ELR (cell line): ENCODE measurements at regions not wholly inside any gene's neighbourhood (a gene's known extent, or its start where the extent isn't known, plus 50 kb on each side); places are given as distances from the start of the nearest gene placed in this dataset.
"Not testable (repeated sequence)": the region's sequence is repeated elsewhere in the genome, so short reads cannot be mapped to it uniquely, and the experiment has no call there.

Source experiments
- DNase-seq: peaks from one replicate; pipeline ENCODE4 v3.0.0-alpha.2; 2015; ENCODE audit warnings: low read depth

DNA sequence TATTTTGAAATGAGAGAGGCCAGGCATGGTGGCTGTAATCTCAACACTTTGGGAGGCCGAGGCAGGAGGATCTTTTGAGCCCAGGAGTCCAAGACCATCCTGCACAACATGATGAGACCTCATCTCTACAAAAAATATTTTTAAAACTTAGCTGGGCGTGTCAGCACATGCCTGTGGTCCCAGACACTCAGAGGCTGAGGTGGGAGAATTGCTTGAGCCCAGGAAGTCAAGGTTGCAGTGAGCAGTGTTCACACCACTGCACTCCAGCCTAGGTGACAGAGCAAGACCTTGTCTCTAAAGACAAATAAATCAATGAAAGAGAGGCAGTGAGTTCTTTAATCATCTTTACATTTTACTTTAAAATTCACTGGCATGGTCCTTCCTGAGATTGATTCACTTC lies 124.5 kb downstream of the DUSP6 start:
- no peak for DNase-seq

DNA sequence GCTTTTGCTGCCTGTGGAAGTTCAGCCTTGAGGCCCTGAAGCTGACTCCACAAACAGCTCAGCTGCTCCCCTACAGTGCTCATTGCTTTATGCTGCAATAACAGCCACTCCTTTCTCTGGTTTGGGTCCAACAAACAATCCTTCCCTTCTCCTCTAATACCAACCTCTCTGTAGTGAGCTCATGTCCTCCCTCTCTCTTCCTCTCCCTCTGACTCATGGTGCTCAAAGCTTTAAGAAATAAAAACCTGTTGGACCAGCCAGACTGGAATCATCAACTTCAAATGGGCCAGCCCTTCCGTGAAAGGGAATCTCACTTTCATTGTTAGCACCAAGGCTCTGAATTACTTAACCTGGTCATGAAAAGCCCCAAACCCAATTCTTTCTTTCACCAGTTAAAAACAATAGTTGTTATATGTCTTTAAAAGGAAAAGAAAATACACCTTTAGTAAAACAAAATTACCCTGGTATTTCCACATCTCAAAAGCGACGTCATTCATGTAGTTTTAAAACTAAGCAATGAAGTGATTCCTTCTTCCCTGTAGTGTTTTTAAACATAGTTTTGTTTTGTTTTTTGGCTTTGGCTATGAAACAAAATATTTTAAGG lies 126.4 kb downstream of the DUSP6 start:
- peak; percentile 95 for DNase-seq

- peak; percentile 92 for DNase-seq
Measured at GRCh38 chr12:89225401-89225800, 126.9 kb downstream of the DUSP6 start.

DNA sequence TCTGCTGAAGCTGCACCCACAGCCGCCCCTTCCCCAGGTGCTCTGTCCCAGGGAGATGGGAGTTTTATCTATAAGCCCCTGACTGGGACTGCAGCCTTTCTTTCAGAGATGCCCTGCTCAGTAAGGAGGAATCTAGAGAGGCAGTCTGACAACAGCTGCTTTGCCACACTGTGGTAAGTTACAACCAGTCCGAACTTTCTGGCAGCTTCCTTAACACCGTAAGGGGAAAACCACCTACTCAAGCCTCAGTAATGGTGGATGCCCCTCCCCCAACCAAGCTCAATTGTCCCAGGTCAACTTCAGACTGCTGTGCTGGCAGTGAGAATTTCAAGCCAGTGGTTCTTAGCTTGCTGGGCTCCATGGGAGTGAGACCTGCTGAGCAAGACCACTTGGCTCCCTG lies 129.7 kb downstream of the DUSP6 start:
- DNase-seq: not testable (repeated sequence)

DNA sequence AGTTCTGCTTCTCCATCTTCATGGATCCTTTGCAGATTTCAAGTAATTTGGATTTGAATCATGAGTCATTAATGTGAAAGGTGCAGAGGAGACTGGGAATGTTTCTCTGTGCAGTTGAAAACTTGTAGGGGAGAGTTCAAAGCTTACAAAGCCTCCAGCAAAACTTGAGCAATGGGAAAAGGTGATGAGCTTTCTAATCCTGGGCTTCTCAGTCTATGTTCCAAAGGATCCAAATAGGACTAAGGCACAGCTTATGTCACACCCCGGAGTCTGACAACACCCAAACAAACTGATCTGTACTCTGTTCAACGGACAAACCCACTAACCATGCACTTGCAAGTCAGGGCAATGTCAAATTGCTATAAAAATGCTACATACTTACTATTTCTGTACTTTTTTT lies 134.8 kb downstream of the DUSP6 start:
- no peak for DNase-seq

- no peak for DNase-seq
Measured at GRCh38 chr12:89216211-89216952, 135.9 kb downstream of the DUSP6 start.

DNA sequence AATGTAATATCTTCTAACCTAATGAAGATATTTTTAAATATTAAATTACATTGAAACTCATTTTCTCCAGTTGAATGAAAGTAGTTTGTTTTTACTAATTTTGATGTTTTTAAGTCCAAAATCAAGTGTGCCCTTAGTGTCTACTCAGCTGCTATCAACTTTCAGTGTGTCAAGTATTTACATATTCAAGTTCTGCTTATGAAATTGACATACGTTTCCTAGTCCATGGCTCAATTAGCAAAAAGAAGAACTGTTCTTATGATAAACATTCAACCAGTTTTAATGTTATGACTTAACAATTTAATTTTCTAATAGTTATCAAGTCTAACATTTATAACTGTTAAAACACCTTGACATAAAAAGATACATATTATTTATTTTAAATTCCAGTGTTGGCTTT lies 137.1 kb downstream of the DUSP6 start:
- DNase-seq: no peak

GRCh38 chr12:89213747-89214146 lies 138.6 kb downstream of the DUSP6 start:
- no peak for DNase-seq

DNA sequence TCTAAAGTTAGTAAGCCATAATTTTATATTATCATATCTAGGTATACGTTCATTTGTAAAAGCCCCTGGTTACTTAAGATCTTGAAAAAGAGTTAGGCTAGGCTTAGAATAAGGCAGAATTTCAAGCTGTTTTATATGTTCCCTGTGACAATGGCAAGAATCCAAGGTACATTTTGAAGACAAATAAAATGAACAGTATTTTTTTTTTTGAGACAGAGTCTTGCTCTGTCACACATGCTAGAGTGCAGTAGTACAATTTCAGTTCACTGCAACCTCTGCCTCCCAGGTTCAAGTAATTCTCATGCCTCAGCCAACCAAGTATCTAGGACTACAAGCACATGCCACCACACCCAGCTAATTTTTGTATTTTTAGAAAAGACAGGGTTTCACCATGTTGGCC lies 139.2 kb downstream of the DUSP6 start:
- no peak for DNase-seq

GRCh38 chr12:89212339-89212771 lies 139.9 kb downstream of the DUSP6 start:
- DNase-seq: no peak

DNA sequence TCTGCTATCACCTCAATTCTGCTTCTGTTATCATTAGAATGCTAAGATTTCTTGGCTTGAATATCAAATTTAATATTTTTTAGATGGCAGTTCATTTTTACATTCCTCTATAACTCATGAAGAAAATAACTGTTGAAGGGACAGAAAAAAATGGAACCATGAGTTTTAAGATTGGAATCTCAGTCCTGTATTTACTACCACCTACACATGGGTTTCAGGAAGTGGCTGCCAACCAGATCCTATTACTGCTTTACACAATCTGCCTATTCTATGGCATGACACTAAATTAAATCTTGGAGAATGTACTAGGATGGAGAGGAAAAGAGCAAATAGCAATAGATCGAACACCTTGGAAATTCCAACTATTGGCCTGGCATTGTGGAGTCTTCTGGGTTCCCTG lies 140.8 kb downstream of the DUSP6 start:
- DNase-seq: peak; percentile 32

GRCh38 chr12:89210277-89210676 lies 142.0 kb downstream of the DUSP6 start:
- no peak for DNase-seq

GRCh38 chr12:89208661-89209096 lies 143.6 kb downstream of the DUSP6 start:
- no peak for DNase-seq

DNA sequence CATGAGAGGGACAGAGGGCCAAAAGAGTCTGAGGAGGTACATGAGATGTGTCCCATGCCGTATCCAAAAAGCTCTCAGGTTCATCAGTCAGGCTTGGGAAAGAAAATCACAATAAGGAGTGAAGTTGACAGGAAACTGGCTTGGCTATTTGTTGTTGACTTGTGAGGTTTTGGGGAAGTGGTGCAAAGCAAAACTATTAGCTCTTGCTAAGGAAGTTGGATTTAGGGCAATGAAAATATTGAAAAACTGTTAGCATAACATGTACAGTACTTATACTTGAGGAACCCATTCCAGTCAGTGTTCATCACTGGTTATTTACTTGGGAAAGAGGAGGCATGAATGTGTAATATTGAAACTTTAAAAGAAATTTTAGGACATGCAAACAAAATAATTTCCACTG lies 145.9 kb downstream of the DUSP6 start:
- DNase-seq: no peak

- DNase-seq: no peak
Measured at GRCh38 chr12:89205517-89205916, 146.8 kb downstream of the DUSP6 start.

DNA sequence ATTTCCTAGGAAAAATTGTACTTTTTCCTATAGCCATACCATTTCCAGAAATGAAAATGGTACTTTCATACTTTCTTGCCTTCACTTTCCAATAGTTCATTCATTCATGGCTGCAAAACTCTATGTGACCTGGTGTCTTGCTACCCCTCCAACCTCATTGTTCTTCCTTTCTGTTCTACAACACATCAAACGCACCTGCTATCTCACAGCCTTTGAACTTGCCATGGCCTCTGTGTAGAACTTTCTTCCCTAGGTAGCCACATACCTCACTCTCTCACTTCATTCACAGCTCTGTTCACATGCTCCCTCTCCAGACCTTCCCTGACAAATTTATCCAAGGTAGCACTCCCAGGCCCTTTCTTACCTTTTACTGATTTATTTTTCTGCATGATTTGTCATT lies 149.2 kb downstream of the DUSP6 start:
- DNase-seq: no peak

DNA sequence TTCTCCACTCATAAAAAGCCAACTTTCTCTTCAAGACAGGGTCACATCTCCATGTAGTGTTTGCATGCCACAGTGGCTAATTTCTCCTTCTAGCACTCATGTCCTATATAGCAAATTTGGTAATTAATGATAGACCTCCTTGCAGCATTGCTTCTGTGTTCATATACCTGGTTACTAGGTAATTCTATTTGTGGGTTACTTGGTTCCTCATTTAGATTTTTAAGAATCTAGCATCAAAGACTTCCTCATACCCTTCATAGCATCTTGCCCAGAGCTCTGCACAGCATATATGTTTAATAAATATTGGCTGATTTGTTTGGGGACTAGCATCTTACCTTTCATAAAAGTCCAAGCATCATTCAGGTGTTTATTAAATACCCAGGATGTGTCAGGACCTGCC lies 152.1 kb downstream of the DUSP6 start:
- no peak for DNase-seq

DNA sequence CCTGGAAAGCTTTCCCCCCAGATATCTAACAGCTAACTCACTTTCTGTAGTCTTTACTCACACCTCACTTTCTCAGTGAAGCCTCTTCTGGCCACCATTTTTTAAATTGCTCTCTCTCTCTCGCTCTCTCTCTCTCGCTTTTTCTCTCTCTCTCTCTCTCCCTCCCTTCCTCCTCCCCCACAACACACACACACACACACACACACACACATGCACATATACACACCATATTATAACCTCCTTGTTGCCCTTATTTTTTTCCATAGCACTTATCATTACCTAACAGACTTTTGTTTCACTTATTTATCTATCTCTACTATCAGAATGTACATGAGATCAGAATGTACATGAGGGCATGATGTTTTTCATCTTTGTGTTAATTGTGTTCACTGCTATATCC lies 156.8 kb downstream of the DUSP6 start:
- DNase-seq: no peak

DNA sequence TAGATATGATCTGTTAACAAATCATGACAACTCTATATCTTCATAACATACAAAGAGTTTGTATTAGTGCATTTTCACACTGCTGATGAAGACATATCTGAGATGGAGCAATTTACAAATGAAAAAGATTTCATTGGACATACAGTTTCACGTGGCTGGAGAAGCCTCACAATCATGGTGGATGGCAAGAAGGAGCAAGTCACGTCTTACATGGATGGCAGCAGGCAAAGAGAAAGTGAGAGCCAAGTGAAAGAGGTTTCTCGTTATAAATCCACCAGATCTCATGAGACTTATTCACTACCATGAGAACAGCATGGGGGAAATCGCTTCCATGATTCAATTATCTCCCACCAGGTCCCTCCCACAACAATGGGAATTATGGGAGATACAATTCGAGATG lies 157.6 kb downstream of the DUSP6 start:
- DNase-seq: no peak

DNA sequence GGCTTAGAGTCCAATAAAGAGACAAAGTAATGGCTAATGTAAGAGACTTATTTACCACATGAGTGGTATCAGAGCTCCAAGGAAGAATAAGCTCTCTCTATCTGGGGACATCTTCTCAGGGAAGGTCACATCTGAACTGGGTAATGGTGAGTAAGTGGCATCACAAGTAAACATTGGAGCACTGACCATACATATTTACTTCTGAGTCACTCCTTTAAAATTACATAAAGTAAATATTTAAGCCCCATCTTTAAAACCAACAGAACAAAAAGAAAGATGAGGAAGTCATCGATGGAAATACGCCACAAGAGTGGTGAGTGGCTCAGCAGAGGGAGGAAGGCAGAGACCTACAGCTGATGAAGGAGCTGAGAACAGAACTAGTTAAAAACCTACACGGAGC lies 159.9 kb downstream of the DUSP6 start:
- peak; percentile 85 for DNase-seq

GRCh38 chr12:89191597-89191996 lies 160.7 kb downstream of the DUSP6 start:
- not testable (repeated sequence) for DNase-seq

GRCh38 chr12:89189448-89189847 lies 162.9 kb downstream of the DUSP6 start:
- no peak for DNase-seq

- DNase-seq: no peak
Measured at GRCh38 chr12:89187507-89187906, 164.8 kb downstream of the DUSP6 start.

DNA sequence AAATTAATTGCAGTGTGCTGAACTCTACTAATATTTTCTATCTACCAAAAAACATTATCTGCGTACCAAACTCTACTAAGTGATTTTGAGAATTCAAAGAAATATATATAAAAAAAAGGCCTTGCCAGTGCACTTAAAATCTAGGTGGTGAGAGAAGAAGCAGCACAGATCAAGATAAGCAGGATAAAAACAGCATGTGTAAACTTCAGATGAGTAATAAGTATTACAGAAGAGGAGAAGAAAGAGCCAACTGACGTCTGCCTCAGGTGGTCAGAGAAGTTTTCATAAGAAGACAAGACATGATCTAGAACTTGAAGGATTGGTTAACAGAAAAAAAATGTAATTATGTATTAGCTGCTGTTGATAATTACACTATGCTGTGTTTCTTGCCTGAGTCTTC lies 166.4 kb downstream of the DUSP6 start:
- peak; percentile 5 for DNase-seq
